Right lobe of liver (tissue), 4 donors: ENCODE measurements at regions not wholly inside any gene's neighbourhood (a gene's known extent, or its start where the extent isn't known, plus 50 kb on each side); places are given as distances from the start of the nearest gene placed in this dataset.

Experiments used
- CTCF ChIP-seq, 4 donors: fragments of 200-600 bp in 3 of 4; fragments of 450-650 bp in 1 of 4; IDR thresholded peaks; one replicate each; pipeline versions ENCODE4 v1.5.1 to v1.8.0; 2016 to 2022; ENCODE audit warnings: antibody characterized with exemption in 4 of 4, mild to moderate bottlenecking in 2 of 4
- POLR2A ChIP-seq: fragments of 450-650 bp; IDR thresholded peaks from one replicate; pipeline ENCODE4 v1.6.1; 2017; ENCODE audit warnings: antibody characterized with exemption, mild to moderate bottlenecking
- donor health status: DM: no; HTN: no; CAD: no.
- donor health status: DM: no; HTN: no; CAD: no.
- donor health status: DM: no; HTN: yes; CAD: no.

GRCh38 chr6:43901733-43902230, 131.8 kb downstream of the VEGFA start:
- TF ChIP-seq POLR2A (no peak), CTCF (IDR thresholded peaks at IDR 0.05) (no peak)
